GM12878 (cell line): ENCODE measurements at regions not wholly inside any gene's neighbourhood (a gene's known extent, or its start where the extent isn't known, plus 50 kb on each side); places are given as distances from the start of the nearest gene placed in this dataset.

Experiments used
- BRCA1 ChIP-seq: IDR thresholded peaks from 2 replicates; pipeline ENCODE4 v1.6.1; 2011; ENCODE audit warnings: low read depth, low read length, improper control_type of control experiment
- CREB1 ChIP-seq: IDR thresholded peaks from 2 replicates; pipeline ENCODE4 v1.6.1; 2012; ENCODE audit warnings: low read depth, mild to moderate bottlenecking, inconsistent platforms

- TF ChIP-seq CREB1 (no peak), BRCA1 (no peak)
These were observed 94.1 kb upstream of the LIN7C start for GRCh38 chr11:27600656-27601055.
